Mucosa of descending colon (tissue), 3 donors: ENCODE measurements at regions not wholly inside any gene's neighbourhood (a gene's known extent, or its start where the extent isn't known, plus 50 kb on each side); places are given as distances from the start of the nearest gene placed in this dataset.

Experiments used
- ATAC-seq: fragments of 200-7000 bp; cut with Tn5 transposase; one replicate; pipeline ENCODE4 v1.9.1; 2020; ENCODE audit warnings: mild to moderate bottlenecking, moderate library complexity
- DNase-seq, 3 donors: peaks; one replicate each; pipeline ENCODE4 v3.0.0-alpha.2; 2020
- H3K36me3 ChIP-seq: fragments of 200-600 bp; one replicate; pipeline ENCODE4 v1.8.0; 2021; ENCODE audit warnings: low read depth, mild to moderate bottlenecking
- H3K4me1 ChIP-seq: fragments of 200-600 bp; one replicate; pipeline ENCODE4 v1.8.0; 2021; ENCODE audit warnings: low read depth, mild to moderate bottlenecking
- H3K4me3 ChIP-seq: fragments of 200-600 bp; one replicate; pipeline ENCODE4 v1.8.0; 2021; ENCODE audit warnings: mild to moderate bottlenecking
- H3K9me3 ChIP-seq: fragments of 200-600 bp; one replicate; pipeline ENCODE4 v1.8.0; 2021; ENCODE audit warnings: mild to moderate bottlenecking
- CTCF ChIP-seq: fragments of 200-600 bp; IDR thresholded peaks from one replicate; pipeline ENCODE4 v1.8.0; 2022; ENCODE audit warnings: antibody characterized with exemption, mild to moderate bottlenecking
- intact Hi-C, 2 donors: fragments of 100-400 bp; cut with DNase I in 1 of 2; cut with micrococcal nuclease in 1 of 2; formaldehyde crosslinking; loops; one replicate each; pipeline versions ENCODE4 v1.11.0 to v1.11.1; 2022; cut with DNase I, micrococcal nuclease
- donor health status: DM: no; HTN: no; CAD: no; lungs with moderate emphysema.
- donor health status: DM: no; HTN: no; CAD: no.
- donor health status: DM: no; HTN: yes; CAD: no.

- intact Hi-C loops = no loop called here
- Histone ChIP-seq H3K4me3 (no peak overlapping the region), H3K9me3 (no peaks in the 10 kb centered on the region), H3K36me3 (no peaks in the 10 kb centered on the region), H3K4me1 (no peaks in the 10 kb centered on the region)
- no peak for TF ChIP-seq CTCF
- ATAC-seq = no peak
- DNase-seq = no peak
Observed at GRCh38 chr2:38446906-38447561, 70.0 kb upstream of the ATL2 start.

- no peaks in the 10 kb centered on the region for H3K9me3 ChIP-seq
- intact Hi-C loops = no loop called here
- no peaks in the 10 kb centered on the region for H3K4me1 ChIP-seq
- DNase-seq (no peak), ATAC-seq (no peak)
- H3K36me3 ChIP-seq = no peaks in the 10 kb centered on the region
- no peak overlapping the region for H3K4me3 ChIP-seq
- no peak for TF ChIP-seq CTCF
Observed at GRCh38 chr2:38446418-38446817, 69.3 kb upstream of the ATL2 start.

GRCh38 chr2:38444247-38444646, 67.2 kb upstream of the ATL2 start:
- no peaks in the 10 kb centered on the region for H3K9me3 ChIP-seq
- intact Hi-C loops = no loop called here
- no peaks in the 10 kb centered on the region for H3K36me3 ChIP-seq
- no peak for TF ChIP-seq CTCF
- no peak overlapping the region for H3K4me3 ChIP-seq
- ATAC-seq = no peak
- H3K4me1 ChIP-seq = no peaks in the 10 kb centered on the region
- DNase-seq = no peak

- Histone ChIP-seq H3K9me3 (no peaks in the 10 kb centered on the region), H3K4me1 (no peaks in the 10 kb centered on the region), H3K36me3 (no peaks in the 10 kb centered on the region), H3K4me3 (no peak overlapping the region)
- DNase-seq (no peak), ATAC-seq (no peak)
- intact Hi-C loops = no loop called here
- TF ChIP-seq CTCF = no peak
Observed at GRCh38 chr2:38442643-38443541, 65.8 kb upstream of the ATL2 start.

- no peak for TF ChIP-seq CTCF
- no peak for DNase-seq
- Histone ChIP-seq H3K36me3 (no peaks in the 10 kb centered on the region), H3K9me3 (no peaks in the 10 kb centered on the region), H3K4me1 (no peaks in the 10 kb centered on the region), H3K4me3 (no peak overlapping the region)
- ATAC-seq = no peak
- intact Hi-C loops = no loop called here
Observed at GRCh38 chr2:38441346-38441745, 64.3 kb upstream of the ATL2 start.
